ENCODE measurements at regions not wholly inside any gene's neighbourhood (a gene's known extent, or its start where the extent isn't known, plus 50 kb on each side); places are given as distances from the start of the nearest gene placed in this dataset.

GRCh38 chr5:21067724-21068123, 1079.7 kb upstream of the CDH18 start:
- H3K9me3 Mint-ChIP-seq, result peaks cover 15% of the 10 kb centered on the region
- no peaks in the 10 kb centered on the region for H3K27me3 Mint-ChIP-seq
- no peaks in the 10 kb centered on the region for H3K27me3 ChIP-seq (ENCODE audit: control insufficient read depth in 1 of 2, insufficient read depth in 2 of 2, low read length in 2 of 2)
- CTCF ChIA-PET, result no interaction called here
- no peaks in the 10 kb centered on the region for H3K36me3 Mint-ChIP-seq (ENCODE audit: low read depth)
- intact Hi-C loops (cut with DNase I, micrococcal nuclease), result no loop called here
- DNase-seq (no peak), ATAC-seq (ENCODE audit: poor library complexity) (no peak)
- no peaks in the 10 kb centered on the region for H3K36me3 ChIP-seq (ENCODE audit: insufficient read depth, low read length)
- POLR2A ChIA-PET, result no interaction called here
- no peaks in the 10 kb centered on the region for H3K4me1 ChIP-seq (ENCODE audit: insufficient read depth, low read length)
- no peak for TF ChIP-seq CTCF (IDR thresholded peaks at IDR 0.05)
- no peak overlapping the region for H3K4me3 ChIP-seq (ENCODE audit: low read length)
- no peaks in the 10 kb centered on the region for H3K4me1 Mint-ChIP-seq (ENCODE audit: low read depth)
- no peak overlapping the region for H3K27ac ChIP-seq (ENCODE audit: low read depth in 1 of 2, low read length in 2 of 2)
- no peak overlapping the region for H3K27ac Mint-ChIP-seq
- peaks cover 4% of the 10 kb centered on the region in 2 experiments for H3K9me3 ChIP-seq (ENCODE audit: control insufficient read depth in 1 of 2, insufficient read depth in 1 of 2, low read length in 2 of 2)
- H3K4me3 Mint-ChIP-seq, result no peak overlapping the region

- Histone ChIP-seq H3K27me3 (ENCODE audit: control insufficient read depth in 1 of 2, insufficient read depth in 2 of 2, low read length in 2 of 2) (no peaks in the 10 kb centered on the region), H3K27ac (ENCODE audit: low read depth in 1 of 2, low read length in 2 of 2) (no peak overlapping the region), H3K36me3 (ENCODE audit: insufficient read depth, low read length) (no peaks in the 10 kb centered on the region), H3K4me1 (ENCODE audit: insufficient read depth, low read length) (no peaks in the 10 kb centered on the region), H3K4me3 (ENCODE audit: low read length) (no peak overlapping the region), H3K9me3 (ENCODE audit: control insufficient read depth in 1 of 2, insufficient read depth in 1 of 2, low read length in 2 of 2) (peaks cover 4 to 9% of the 10 kb centered on the region in 2 experiments)
- TF ChIP-seq CTCF (IDR thresholded peaks at IDR 0.05), result no peak
- ChIA-PET POLR2A (no interaction called here), CTCF (no interaction called here)
- Mint-ChIP-seq H3K4me3 (no peak overlapping the region), H3K27me3 (no peaks in the 10 kb centered on the region), H3K4me1 (ENCODE audit: low read depth) (no peaks in the 10 kb centered on the region), H3K27ac (no peak overlapping the region), H3K36me3 (ENCODE audit: low read depth) (no peaks in the 10 kb centered on the region), H3K9me3 (peaks cover 15% of the 10 kb centered on the region)
- DNase-seq (no peak), ATAC-seq (ENCODE audit: poor library complexity) (no peak)
- intact Hi-C loops (cut with DNase I, micrococcal nuclease), result no loop called here
Measured at GRCh38 chr5:21063146-21063545, 1075.1 kb upstream of the CDH18 start.

- peaks cover 8% of the 10 kb centered on the region for H3K9me3 Mint-ChIP-seq
- DNase-seq (no peak), ATAC-seq (ENCODE audit: poor library complexity) (no peak)
- ChIA-PET POLR2A (no interaction called here), CTCF (no interaction called here)
- no peaks in the 10 kb centered on the region for H3K36me3 ChIP-seq (ENCODE audit: insufficient read depth, low read length)
- H3K27me3 ChIP-seq (ENCODE audit: control insufficient read depth in 1 of 2, insufficient read depth in 2 of 2, low read length in 2 of 2), result no peaks in the 10 kb centered on the region
- peaks cover 3 to 5% of the 10 kb centered on the region in 2 experiments for H3K9me3 ChIP-seq (ENCODE audit: control insufficient read depth in 1 of 2, insufficient read depth in 1 of 2, low read length in 2 of 2)
- H3K4me1 Mint-ChIP-seq (ENCODE audit: low read depth), result no peaks in the 10 kb centered on the region
- no peak overlapping the region for H3K4me3 Mint-ChIP-seq
- no peak overlapping the region for H3K4me3 ChIP-seq (ENCODE audit: low read length)
- no peaks in the 10 kb centered on the region for H3K4me1 ChIP-seq (ENCODE audit: insufficient read depth, low read length)
- no peak for TF ChIP-seq CTCF (IDR thresholded peaks at IDR 0.05)
- H3K27me3 Mint-ChIP-seq, result no peaks in the 10 kb centered on the region
- H3K27ac Mint-ChIP-seq, result no peak overlapping the region
- H3K36me3 Mint-ChIP-seq (ENCODE audit: low read depth), result no peaks in the 10 kb centered on the region
- no peak overlapping the region for H3K27ac ChIP-seq (ENCODE audit: low read depth in 1 of 2, low read length in 2 of 2)
- intact Hi-C loops (cut with DNase I, micrococcal nuclease), result no loop called here
Measured at GRCh38 chr5:21058289-21058688, 1070.3 kb upstream of the CDH18 start.
